ENCODE measurements at regions not wholly inside any gene's neighbourhood (a gene's known extent, or its start where the extent isn't known, plus 50 kb on each side); places are given as distances from the start of the nearest gene placed in this dataset.
A peak's percentile ranks its signal among the peaks of the same experiment; 100 is the strongest.

DNA sequence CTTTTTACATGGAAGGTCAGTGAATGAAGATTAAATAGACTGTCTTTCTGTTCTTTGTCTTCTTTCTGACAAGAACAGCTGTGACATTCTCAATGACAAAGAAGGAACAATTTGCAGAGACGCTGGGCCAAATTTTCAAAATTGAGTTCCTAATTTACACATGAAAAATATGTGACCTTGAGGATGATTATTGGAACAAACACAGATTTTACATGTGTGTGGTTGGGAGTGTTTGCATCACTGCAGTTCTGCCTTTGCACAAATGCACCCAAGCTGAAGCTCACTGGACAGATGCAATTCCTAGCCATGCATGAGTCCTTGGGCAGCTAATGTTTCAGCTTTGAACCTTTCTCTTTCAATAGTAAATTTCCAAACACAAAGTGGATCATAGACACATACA is 350.8 kb downstream of the QKI start:
- TF ChIP-seq CTCF (IDR thresholded peaks at IDR 0.05) (no peak), POLR2A (IDR thresholded peaks at IDR 0.05) (no peak), EP300 (IDR thresholded peaks at IDR 0.05) (no peak)
- H3K27ac ChIP-seq, result peak overlapping the region in 2 of 4 donors; percentile 58 to 60
- DNase-seq (ENCODE audit: low spot score in 2 of 2), result no peak
- H3K27me3 ChIP-seq, result no peaks in the 10 kb centered on the region
- H3K4me3 ChIP-seq, result no peak overlapping the region
- H3K9me3 ChIP-seq, result no peaks in the 10 kb centered on the region
- WGBS, 2 donors, result 56 to 71% methylated on average over 1 of the region's 1 CpG
- H3K36me3 ChIP-seq, result no peaks in the 10 kb centered on the region
- peaks cover 0 to 15% (median 4%) of the 10 kb centered on the region in 4 donors for H3K4me1 ChIP-seq

DNA sequence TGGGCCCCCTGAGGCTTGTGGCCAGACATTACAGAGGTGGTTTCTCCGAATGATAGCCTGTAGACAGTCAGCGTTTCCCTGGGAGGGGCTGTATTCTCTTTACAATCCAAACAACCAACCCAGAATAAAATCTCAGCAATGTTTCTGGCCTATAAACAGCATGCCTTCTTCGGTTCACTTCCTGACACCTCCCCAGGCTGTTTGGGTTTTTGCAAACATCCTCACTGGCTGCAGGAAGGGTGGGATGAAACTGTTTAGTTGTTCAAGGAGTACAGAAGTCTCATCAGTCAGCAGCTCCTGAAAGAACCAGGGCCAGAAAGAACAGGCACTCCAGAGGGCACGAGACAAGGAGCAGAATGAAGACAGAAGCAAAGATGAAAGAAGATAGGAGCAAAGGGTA is 350.0 kb downstream of the QKI start:
- Histone ChIP-seq H3K27me3 (no peaks in the 10 kb centered on the region), H3K4me1 (peaks cover 0 to 15% (median 4%) of the 10 kb centered on the region in 4 donors), H3K4me3 (no peak overlapping the region), H3K36me3 (no peaks in the 10 kb centered on the region), H3K9me3 (no peaks in the 10 kb centered on the region), H3K27ac (peak overlapping the region in 2 of 4 donors; percentile 58 to 60)
- TF ChIP-seq CTCF (IDR thresholded peaks at IDR 0.05) (no peak), POLR2A (IDR thresholded peaks at IDR 0.05) (no peak), EP300 (IDR thresholded peaks at IDR 0.05) (no peak)
- 37 to 38% methylated on average over 4 of the region's 4 CpGs for WGBS, 2 donors
- DNase-seq (ENCODE audit: low spot score in 2 of 2), result no peak

DNA sequence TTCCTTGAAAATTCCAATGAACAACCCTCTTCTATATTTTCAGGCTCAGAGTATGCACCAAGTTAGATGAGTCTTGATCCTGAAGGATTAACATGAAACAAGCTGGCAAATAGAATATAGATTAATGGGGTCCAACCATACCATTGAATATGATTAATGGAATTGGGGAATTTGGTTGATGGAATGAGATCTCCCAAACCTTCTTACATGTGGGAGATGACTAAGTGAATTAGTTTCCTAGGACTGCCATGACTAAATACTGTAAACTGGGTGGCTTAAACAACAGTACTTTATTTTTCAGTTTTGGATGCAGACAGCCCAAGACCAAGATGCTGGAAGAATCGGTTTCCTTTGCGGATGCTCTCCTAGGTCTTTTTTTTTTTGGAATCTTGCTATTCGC is 347.0 kb downstream of the QKI start:
- H3K9me3 ChIP-seq, result no peaks in the 10 kb centered on the region

GRCh38 chr6:163760860-163761259 is 346.3 kb downstream of the QKI start:
- H3K4me3 ChIP-seq, result no peak overlapping the region
- 63% methylated on average over 3 of the region's 3 CpGs for WGBS, 2 donors
- H3K4me1 ChIP-seq, result peaks cover 0 to 15% (median 4%) of the 10 kb centered on the region in 4 donors
- no peaks in the 10 kb centered on the region for H3K9me3 ChIP-seq
- DNase-seq (ENCODE audit: low spot score in 2 of 2), result no peak
- H3K27ac ChIP-seq, result no peak overlapping the region
- no peaks in the 10 kb centered on the region for H3K36me3 ChIP-seq
- H3K27me3 ChIP-seq, result no peaks in the 10 kb centered on the region
- TF ChIP-seq POLR2A (IDR thresholded peaks at IDR 0.05) (no peak), CTCF (IDR thresholded peaks at IDR 0.05) (no peak), EP300 (IDR thresholded peaks at IDR 0.05) (no peak)

More for the DNA sequence above, 347.0 kb downstream of the QKI start:
- no peak overlapping the region for H3K27ac ChIP-seq
- H3K36me3 ChIP-seq, result no peaks in the 10 kb centered on the region
- no peak for DNase-seq (ENCODE audit: low spot score in 2 of 2)
- H3K27me3 ChIP-seq, result no peaks in the 10 kb centered on the region
- H3K4me3 ChIP-seq, result no peak overlapping the region
- TF ChIP-seq POLR2A (IDR thresholded peaks at IDR 0.05), result no peak
- H3K4me1 ChIP-seq, result peaks cover 0 to 15% (median 4%) of the 10 kb centered on the region in 4 donors
- 65 to 96% methylated on average over 3 of the region's 3 CpGs for WGBS, 2 donors

GRCh38 chr6:163759542-163759941 is 345.0 kb downstream of the QKI start:
- Histone ChIP-seq H3K4me3 (no peak overlapping the region), H3K9me3 (no peaks in the 10 kb centered on the region), H3K27me3 (no peaks in the 10 kb centered on the region), H3K4me1 (peaks cover 0 to 6% (median 1%) of the 10 kb centered on the region in 4 donors), H3K27ac (no peak overlapping the region), H3K36me3 (no peaks in the 10 kb centered on the region)
- WGBS, 2 donors, result 92 to 95% methylated on average over 5 of the region's 5 CpGs
- no peak for DNase-seq (ENCODE audit: low spot score in 2 of 2)
- TF ChIP-seq CTCF (IDR thresholded peaks at IDR 0.05), result no peak
- TF ChIP-seq EP300 (IDR thresholded peaks at IDR 0.05), result no peak
- no peak for TF ChIP-seq POLR2A (IDR thresholded peaks at IDR 0.05)

GRCh38 chr6:163757520-163757919 is 343.0 kb downstream of the QKI start:
- Histone ChIP-seq H3K9me3 (peaks cover 0 to 5% (median 0%) of the 10 kb centered on the region in 4 donors), H3K4me1 (peaks cover 0 to 6% (median 0%) of the 10 kb centered on the region in 4 donors), H3K4me3 (no peak overlapping the region), H3K27me3 (no peaks in the 10 kb centered on the region), H3K27ac (no peak overlapping the region), H3K36me3 (no peaks in the 10 kb centered on the region)
- no peak for DNase-seq (ENCODE audit: low spot score in 2 of 2)
- TF ChIP-seq CTCF (IDR thresholded peaks at IDR 0.05) (no peak), POLR2A (IDR thresholded peaks at IDR 0.05) (no peak), EP300 (IDR thresholded peaks at IDR 0.05) (no peak)

Data from tibial nerve (tissue), 4 donors.